SK-N-SH (cell line): ENCODE measurements at regions not wholly inside any gene's neighbourhood (a gene's known extent, or its start where the extent isn't known, plus 50 kb on each side); places are given as distances from the start of the nearest gene placed in this dataset.

Experiments used
- MEF2A ChIP-seq: IDR thresholded peaks from 2 replicates; pipeline ENCODE4 v1.4.0; 2012; ENCODE audit warnings: low read depth, borderline replicate concordance
- TF ChIP-seq, protein P1 (sequence below): fragments of 200-600 bp; sonication (generic); IDR thresholded peaks from 2 replicates; pipeline ENCODE4 v1.6.1; 2017; ENCODE audit warnings: antibody characterized with exemption, mild to moderate bottlenecking, moderate library complexity

GRCh38 chr12:126425264-126425663 is 1360.0 kb downstream of the AACS start:
- TF ChIP-seq, protein P1, sequence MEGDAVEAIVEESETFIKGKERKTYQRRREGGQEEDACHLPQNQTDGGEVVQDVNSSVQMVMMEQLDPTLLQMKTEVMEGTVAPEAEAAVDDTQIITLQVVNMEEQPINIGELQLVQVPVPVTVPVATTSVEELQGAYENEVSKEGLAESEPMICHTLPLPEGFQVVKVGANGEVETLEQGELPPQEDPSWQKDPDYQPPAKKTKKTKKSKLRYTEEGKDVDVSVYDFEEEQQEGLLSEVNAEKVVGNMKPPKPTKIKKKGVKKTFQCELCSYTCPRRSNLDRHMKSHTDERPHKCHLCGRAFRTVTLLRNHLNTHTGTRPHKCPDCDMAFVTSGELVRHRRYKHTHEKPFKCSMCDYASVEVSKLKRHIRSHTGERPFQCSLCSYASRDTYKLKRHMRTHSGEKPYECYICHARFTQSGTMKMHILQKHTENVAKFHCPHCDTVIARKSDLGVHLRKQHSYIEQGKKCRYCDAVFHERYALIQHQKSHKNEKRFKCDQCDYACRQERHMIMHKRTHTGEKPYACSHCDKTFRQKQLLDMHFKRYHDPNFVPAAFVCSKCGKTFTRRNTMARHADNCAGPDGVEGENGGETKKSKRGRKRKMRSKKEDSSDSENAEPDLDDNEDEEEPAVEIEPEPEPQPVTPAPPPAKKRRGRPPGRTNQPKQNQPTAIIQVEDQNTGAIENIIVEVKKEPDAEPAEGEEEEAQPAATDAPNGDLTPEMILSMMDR: no peak
- no peak for TF ChIP-seq MEF2A
